HTR-8/SVneo (cell line): ENCODE measurements at regions not wholly inside any gene's neighbourhood (a gene's known extent, or its start where the extent isn't known, plus 50 kb on each side); places are given as distances from the start of the nearest gene placed in this dataset.

Experiments
- DNase-seq: peaks from one replicate; pipeline ENCODE4 v3.0.0; 2011; ENCODE audit warnings: low spot score, mixed read lengths; ENCODE audit not compliant: insufficient read length
- FAIRE-seq: peaks from 2 replicates; lab custom pipeline; 2011; peaks lifted over from hg19 to GRCh38; lab: Jason Lieb, UNC

- DNase-seq (no peak), FAIRE-seq (no peak)
Observed at GRCh38 chr16:51710905-51711563, 560.0 kb upstream of the SALL1 start.

GRCh38 chr16:51710186-51710585, 559.1 kb upstream of the SALL1 start:
- no peak for DNase-seq
- no peak for FAIRE-seq

GRCh38 chr16:51708861-51709260, 557.8 kb upstream of the SALL1 start:
- no peak for FAIRE-seq
- DNase-seq: no peak

- DNase-seq (no peak), FAIRE-seq (no peak)
Observed at GRCh38 chr16:51707666-51708065, 556.6 kb upstream of the SALL1 start.

GRCh38 chr16:51705142-51705541, 554.1 kb upstream of the SALL1 start:
- no peak for DNase-seq
- no peak for FAIRE-seq

- DNase-seq (no peak), FAIRE-seq (no peak)
Observed at GRCh38 chr16:51701025-51701424, 550.0 kb upstream of the SALL1 start.

- FAIRE-seq: no peak
- DNase-seq: no peak
Observed at GRCh38 chr16:51699686-51700396, 548.8 kb upstream of the SALL1 start.

- DNase-seq (no peak), FAIRE-seq (no peak)
Observed at GRCh38 chr16:51698647-51699046, 547.6 kb upstream of the SALL1 start.

- DNase-seq (no peak), FAIRE-seq (no peak)
Observed at GRCh38 chr16:51697454-51697853, 546.4 kb upstream of the SALL1 start.

GRCh38 chr16:51696376-51696775, 545.3 kb upstream of the SALL1 start:
- no peak for FAIRE-seq
- no peak for DNase-seq

- FAIRE-seq: no peak
- DNase-seq: no peak
Observed at GRCh38 chr16:51691109-51691508, 540.0 kb upstream of the SALL1 start.

GRCh38 chr16:51685498-51685897, 534.4 kb upstream of the SALL1 start:
- DNase-seq (no peak), FAIRE-seq (no peak)

GRCh38 chr16:51683882-51684281, 532.8 kb upstream of the SALL1 start:
- no peak for FAIRE-seq

GRCh38 chr16:51682905-51683304, 531.8 kb upstream of the SALL1 start:
- no peak for DNase-seq
- FAIRE-seq: no peak

More at GRCh38 chr16:51683882-51684281, 532.8 kb upstream of the SALL1 start:
- DNase-seq: no peak

GRCh38 chr16:51674615-51675014, 523.5 kb upstream of the SALL1 start:
- no peak for FAIRE-seq
- no peak for DNase-seq

- no peak for FAIRE-seq
- DNase-seq: no peak
Observed at GRCh38 chr16:51670527-51670926, 519.5 kb upstream of the SALL1 start.

- FAIRE-seq (no peak), DNase-seq (no peak)
Observed at GRCh38 chr16:51666821-51667220, 515.8 kb upstream of the SALL1 start.

- FAIRE-seq (no peak), DNase-seq (no peak)
Observed at GRCh38 chr16:51666074-51666473, 515.0 kb upstream of the SALL1 start.

- no peak for DNase-seq
- no peak for FAIRE-seq
Observed at GRCh38 chr16:51665436-51665998, 514.4 kb upstream of the SALL1 start.

- FAIRE-seq (no peak), DNase-seq (no peak)
Observed at GRCh38 chr16:51658531-51658930, 507.5 kb upstream of the SALL1 start.

GRCh38 chr16:51657848-51658247, 506.8 kb upstream of the SALL1 start:
- no peak for DNase-seq

GRCh38 chr16:51655249-51655648, 504.2 kb upstream of the SALL1 start:
- DNase-seq (no peak), FAIRE-seq (no peak)

More at GRCh38 chr16:51657848-51658247, 506.8 kb upstream of the SALL1 start:
- no peak for FAIRE-seq
